NCI-H2196 treated with DMSO at 0.1 percent for 48 hours (cell line): ENCODE measurements at regions not wholly inside any gene's neighbourhood (a gene's known extent, or its start where the extent isn't known, plus 50 kb on each side); places are given as distances from the start of the nearest gene placed in this dataset.
"Not testable (repeated sequence)": the region's sequence is repeated elsewhere in the genome, so short reads cannot be mapped to it uniquely, and the experiment has no call there.

Experiments
- DNase-seq: peaks from one replicate; lab custom pipeline; 2025; ENCODE audit not compliant: unreplicated experiment; lab: John Stamatoyannopoulos, UW

- DNase-seq, result no peak
Measured at GRCh38 chr3:135549928-135550494, 415.5 kb upstream of the PPP2R3A start.

GRCh38 chr3:135556174-135556573, 409.4 kb upstream of the PPP2R3A start:
- no peak for DNase-seq

GRCh38 chr3:135558150-135558783, 407.3 kb upstream of the PPP2R3A start:
- no peak for DNase-seq

GRCh38 chr3:135558906-135559305, 406.6 kb upstream of the PPP2R3A start:
- DNase-seq, result no peak

GRCh38 chr3:135559802-135560201, 405.7 kb upstream of the PPP2R3A start:
- DNase-seq, result no peak

- no peak for DNase-seq
Measured at GRCh38 chr3:135560847-135561246, 404.7 kb upstream of the PPP2R3A start.

GRCh38 chr3:135564696-135565095, 400.8 kb upstream of the PPP2R3A start:
- DNase-seq, result no peak

GRCh38 chr3:135565546-135565945, 400.0 kb upstream of the PPP2R3A start:
- no peak for DNase-seq

- DNase-seq, result no peak
Measured at GRCh38 chr3:135567223-135567622, 398.3 kb upstream of the PPP2R3A start.

- DNase-seq, result no peak
Measured at GRCh38 chr3:135576751-135577150, 388.8 kb upstream of the PPP2R3A start.

GRCh38 chr3:135581806-135582205, 383.7 kb upstream of the PPP2R3A start:
- no peak for DNase-seq

GRCh38 chr3:135582800-135583199, 382.7 kb upstream of the PPP2R3A start:
- no peak for DNase-seq

- no peak for DNase-seq
Measured at GRCh38 chr3:135596563-135596962, 369.0 kb upstream of the PPP2R3A start.

- no peak for DNase-seq
Measured at GRCh38 chr3:135597855-135598254, 367.7 kb upstream of the PPP2R3A start.

GRCh38 chr3:135598597-135598996, 366.9 kb upstream of the PPP2R3A start:
- DNase-seq, result no peak

GRCh38 chr3:135604512-135604911, 361.0 kb upstream of the PPP2R3A start:
- not testable (repeated sequence) for DNase-seq

- no peak for DNase-seq
Measured at GRCh38 chr3:135618123-135618522, 347.4 kb upstream of the PPP2R3A start.

- DNase-seq, result no peak
Measured at GRCh38 chr3:135621184-135621920, 344.2 kb upstream of the PPP2R3A start.

GRCh38 chr3:135622215-135622614, 343.3 kb upstream of the PPP2R3A start:
- DNase-seq, result no peak

- no peak for DNase-seq
Measured at GRCh38 chr3:135622656-135623055, 342.9 kb upstream of the PPP2R3A start.

- DNase-seq, result no peak
Measured at GRCh38 chr3:135623558-135623957, 342.0 kb upstream of the PPP2R3A start.

- DNase-seq, result no peak
Measured at GRCh38 chr3:135627057-135627456, 338.5 kb upstream of the PPP2R3A start.
